ENCODE measurements at regions not wholly inside any gene's neighbourhood (a gene's known extent, or its start where the extent isn't known, plus 50 kb on each side); places are given as distances from the start of the nearest gene placed in this dataset.

DNA sequence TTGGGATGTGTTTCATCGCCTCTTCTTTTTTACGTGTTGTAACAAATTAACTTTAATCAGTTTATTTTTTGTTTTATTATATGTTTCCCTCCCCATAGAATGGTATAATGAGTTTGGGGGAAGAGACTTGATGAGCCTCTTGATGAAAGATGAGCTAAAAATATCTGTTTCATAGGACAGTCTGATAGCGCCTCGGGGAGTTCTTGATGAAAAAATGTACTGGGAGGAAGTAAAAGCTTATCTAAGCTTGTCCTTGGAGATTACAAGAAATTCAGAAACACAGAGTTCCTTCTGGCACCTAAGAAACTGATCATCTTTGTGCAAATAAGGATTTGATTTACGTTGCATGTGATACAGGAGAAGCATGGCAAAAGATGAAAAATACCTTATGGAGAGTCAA, 350.2 kb upstream of the CDH8 start:
- TF ChIP-seq, protein P1, sequence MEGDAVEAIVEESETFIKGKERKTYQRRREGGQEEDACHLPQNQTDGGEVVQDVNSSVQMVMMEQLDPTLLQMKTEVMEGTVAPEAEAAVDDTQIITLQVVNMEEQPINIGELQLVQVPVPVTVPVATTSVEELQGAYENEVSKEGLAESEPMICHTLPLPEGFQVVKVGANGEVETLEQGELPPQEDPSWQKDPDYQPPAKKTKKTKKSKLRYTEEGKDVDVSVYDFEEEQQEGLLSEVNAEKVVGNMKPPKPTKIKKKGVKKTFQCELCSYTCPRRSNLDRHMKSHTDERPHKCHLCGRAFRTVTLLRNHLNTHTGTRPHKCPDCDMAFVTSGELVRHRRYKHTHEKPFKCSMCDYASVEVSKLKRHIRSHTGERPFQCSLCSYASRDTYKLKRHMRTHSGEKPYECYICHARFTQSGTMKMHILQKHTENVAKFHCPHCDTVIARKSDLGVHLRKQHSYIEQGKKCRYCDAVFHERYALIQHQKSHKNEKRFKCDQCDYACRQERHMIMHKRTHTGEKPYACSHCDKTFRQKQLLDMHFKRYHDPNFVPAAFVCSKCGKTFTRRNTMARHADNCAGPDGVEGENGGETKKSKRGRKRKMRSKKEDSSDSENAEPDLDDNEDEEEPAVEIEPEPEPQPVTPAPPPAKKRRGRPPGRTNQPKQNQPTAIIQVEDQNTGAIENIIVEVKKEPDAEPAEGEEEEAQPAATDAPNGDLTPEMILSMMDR (IDR thresholded peaks at IDR 0.05; ENCODE audit: poor library complexity): no peak
- no peak for TF ChIP-seq EZH2 (IDR thresholded peaks at IDR 0.05; ENCODE audit: borderline replicate concordance)
